GM10266 (cell line): ENCODE measurements at regions not wholly inside any gene's neighbourhood (a gene's known extent, or its start where the extent isn't known, plus 50 kb on each side); places are given as distances from the start of the nearest gene placed in this dataset.

Source experiments
- DNase-seq: peaks from one replicate; pipeline ENCODE4 v3.0.0; 2012; ENCODE audit errors: extremely low spot score
- CTCF ChIP-seq: IDR thresholded peaks from 2 replicates; pipeline ENCODE4 v1.5.1; 2012; ENCODE audit warnings: mild to moderate bottlenecking, low read depth; ENCODE audit not compliant: control insufficient read depth, insufficient read depth; ENCODE audit errors: missing control alignments

- TF ChIP-seq CTCF = no peak
- no peak for DNase-seq
These were observed 485.2 kb downstream of the GABRG1 start for GRCh38 chr4:45638641-45639040.

GRCh38 chr4:45636175-45636574, 487.7 kb downstream of the GABRG1 start:
- no peak for DNase-seq
- TF ChIP-seq CTCF = no peak

- no peak for DNase-seq
- TF ChIP-seq CTCF = no peak
These were observed 494.1 kb downstream of the GABRG1 start for GRCh38 chr4:45629717-45630116.

GRCh38 chr4:45621971-45622370, 501.9 kb downstream of the GABRG1 start:
- TF ChIP-seq CTCF = no peak
- no peak for DNase-seq

GRCh38 chr4:45620808-45621207, 503.0 kb downstream of the GABRG1 start:
- no peak for TF ChIP-seq CTCF
- no peak for DNase-seq

GRCh38 chr4:45596379-45597101, 527.3 kb downstream of the GABRG1 start:
- DNase-seq = no peak
- TF ChIP-seq CTCF = no peak

GRCh38 chr4:45580334-45580733, 543.5 kb downstream of the GABRG1 start:
- no peak for TF ChIP-seq CTCF
- DNase-seq = no peak
